Cardiac fibroblast (primary cell): ENCODE measurements at regions not wholly inside any gene's neighbourhood (a gene's known extent, or its start where the extent isn't known, plus 50 kb on each side); places are given as distances from the start of the nearest gene placed in this dataset.
"Not testable (repeated sequence)": the region's sequence is repeated elsewhere in the genome, so short reads cannot be mapped to it uniquely, and the experiment has no call there.

Experiments used
- DNase-seq, 2 donors: peaks; one replicate each; pipeline versions ENCODE4 v3.0.0 to v3.0.0-alpha.2; 2010; ENCODE audit warnings: low read depth in 2 of 2
- H3K4me3 ChIP-seq, 2 donors: replicated peaks in 1 of 2; 1 replicate in 1 of 2; 2 replicates in 1 of 2; pipeline ENCODE4 v1.5.1; 2011; ENCODE audit warnings: low read depth in 2 of 2, low read length in 2 of 2, mild to moderate bottlenecking in 2 of 2, moderate library complexity in 1 of 2
- CTCF ChIP-seq: IDR thresholded peaks from one replicate; pipeline ENCODE4 v1.5.1; 2011; ENCODE audit warnings: low read depth, mild to moderate bottlenecking, low read length, inconsistent platforms

GRCh38 chr6:43931201-43931600 lies 161.2 kb downstream of the VEGFA start:
- H3K4me3 ChIP-seq: no peak overlapping the region
- no peak for DNase-seq
- TF ChIP-seq CTCF: no peak

GRCh38 chr6:43930440-43931154 lies 160.6 kb downstream of the VEGFA start:
- H3K4me3 ChIP-seq: no peak overlapping the region
- no peak for DNase-seq
- no peak for TF ChIP-seq CTCF

- no peak for TF ChIP-seq CTCF
- no peak for DNase-seq
- H3K4me3 ChIP-seq: no peak overlapping the region
These were observed 159.5 kb downstream of the VEGFA start for GRCh38 chr6:43929511-43929910.

GRCh38 chr6:43927532-43928210 lies 157.7 kb downstream of the VEGFA start:
- no peak for TF ChIP-seq CTCF
- no peak overlapping the region for H3K4me3 ChIP-seq
- no peak for DNase-seq

- DNase-seq: peak; percentile 78 to 95
- no peak overlapping the region for H3K4me3 ChIP-seq
- no peak for TF ChIP-seq CTCF
These were observed 156.9 kb downstream of the VEGFA start for GRCh38 chr6:43926634-43927531.

GRCh38 chr6:43925636-43926139 lies 155.7 kb downstream of the VEGFA start:
- H3K4me3 ChIP-seq, DNase-seq: not testable (repeated sequence)
